PFSK-1 (cell line): ENCODE measurements at regions not wholly inside any gene's neighbourhood (a gene's known extent, or its start where the extent isn't known, plus 50 kb on each side); places are given as distances from the start of the nearest gene placed in this dataset.

Source experiments
- FOXP2 ChIP-seq: optimal IDR thresholded peaks from 2 replicates; pipeline ENCODE3; 2011; ENCODE audit warnings: borderline replicate concordance, control low read depth, inconsistent platforms; ENCODE audit not compliant: insufficient read depth; ENCODE audit errors: extremely low read length, extremely low read depth
- POLR2AphosphoS5 ChIP-seq: IDR thresholded peaks from 2 replicates; pipeline ENCODE4 v1.6.1; 2012; ENCODE audit warnings: low read depth, mild to moderate bottlenecking, control low read depth, low read length, moderate library complexity
- REST ChIP-seq, 2 experiments: IDR thresholded peaks; 2 replicates each; pipeline versions ENCODE4 v1.6.1 to v1.8.0; 2011 to 2012; ENCODE audit warnings: low read depth in 2 of 2, low read length in 2 of 2, control low read depth in 1 of 2, inconsistent platforms in 1 of 2, mild to moderate bottlenecking in 1 of 2, moderate library complexity in 1 of 2; ENCODE audit not compliant: insufficient read depth in 1 of 2
- SIN3A ChIP-seq: IDR thresholded peaks from 2 replicates; pipeline ENCODE4 v1.6.1; 2012; ENCODE audit warnings: mild to moderate bottlenecking, low read length, moderate library complexity, borderline replicate concordance; ENCODE audit not compliant: insufficient read depth
- TAF1 ChIP-seq: IDR thresholded peaks from 2 replicates; pipeline ENCODE4 v1.6.1; 2012; ENCODE audit warnings: low read length, control low read depth, borderline replicate concordance; ENCODE audit not compliant: insufficient read depth

- TF ChIP-seq POLR2AphosphoS5, result no peak
- no peak for TF ChIP-seq REST (IDR thresholded peaks at IDR 0.05; ENCODE audit: insufficient read depth in 1 of 2, low read depth in 2 of 2, low read length in 2 of 2)
- TF ChIP-seq TAF1, result no peak
- no peak for TF ChIP-seq SIN3A
- TF ChIP-seq FOXP2, result no peak
These were observed 204.9 kb upstream of the ID4 start for GRCh38 chr6:19632230-19632629.
